DMS114 treated with DMSO at 0.1 percent for 48 hours (cell line): ENCODE measurements at regions not wholly inside any gene's neighbourhood (a gene's known extent, or its start where the extent isn't known, plus 50 kb on each side); places are given as distances from the start of the nearest gene placed in this dataset.

Source experiments
- DNase-seq: peaks from one replicate; lab custom pipeline; 2025; ENCODE audit not compliant: unreplicated experiment; lab: John Stamatoyannopoulos, UW

- no peak for DNase-seq
Measured at GRCh38 chr4:3818371-3818770, 52.2 kb downstream of the ADRA2C start.

- no peak for DNase-seq
Measured at GRCh38 chr4:3819210-3819919, 53.2 kb downstream of the ADRA2C start.

DNA sequence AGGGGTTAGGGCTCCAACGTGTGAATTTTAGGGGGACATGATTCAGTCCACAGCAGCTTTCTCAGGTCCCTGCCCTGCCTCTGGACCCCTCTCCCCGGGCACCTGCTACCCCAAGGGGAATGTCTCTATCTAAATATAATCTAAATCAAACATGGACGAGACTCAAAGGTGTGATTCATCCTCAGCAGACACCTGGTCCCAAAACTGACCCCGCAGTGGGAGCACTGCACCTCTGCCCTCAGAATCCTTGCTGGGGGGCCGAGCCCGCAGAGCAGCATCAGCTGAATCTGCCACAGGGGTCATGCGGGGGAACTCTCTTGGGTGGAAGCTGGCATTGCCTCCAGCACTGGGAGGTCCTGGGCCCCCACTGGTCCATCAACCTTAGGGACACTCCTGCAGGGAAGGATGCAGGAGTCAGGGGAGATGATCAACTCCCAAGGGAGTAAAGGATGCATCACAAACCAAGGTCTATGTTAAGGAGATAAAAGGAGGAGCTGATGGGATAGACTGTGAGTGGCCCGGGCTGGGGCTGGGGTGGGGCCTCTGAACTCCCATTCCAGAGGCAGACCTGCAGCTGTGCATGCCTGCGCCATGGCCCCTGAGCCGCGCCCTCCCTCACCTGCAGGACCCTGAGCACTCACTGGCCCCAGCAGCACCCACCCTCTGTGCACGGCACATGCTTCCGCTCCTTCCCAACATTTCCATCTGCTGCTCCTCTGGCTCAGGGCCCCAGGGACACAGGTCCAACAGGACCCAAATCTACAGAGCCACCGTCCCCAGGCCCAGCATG, 54.0 kb downstream of the ADRA2C start:
- no peak for DNase-seq

DNA sequence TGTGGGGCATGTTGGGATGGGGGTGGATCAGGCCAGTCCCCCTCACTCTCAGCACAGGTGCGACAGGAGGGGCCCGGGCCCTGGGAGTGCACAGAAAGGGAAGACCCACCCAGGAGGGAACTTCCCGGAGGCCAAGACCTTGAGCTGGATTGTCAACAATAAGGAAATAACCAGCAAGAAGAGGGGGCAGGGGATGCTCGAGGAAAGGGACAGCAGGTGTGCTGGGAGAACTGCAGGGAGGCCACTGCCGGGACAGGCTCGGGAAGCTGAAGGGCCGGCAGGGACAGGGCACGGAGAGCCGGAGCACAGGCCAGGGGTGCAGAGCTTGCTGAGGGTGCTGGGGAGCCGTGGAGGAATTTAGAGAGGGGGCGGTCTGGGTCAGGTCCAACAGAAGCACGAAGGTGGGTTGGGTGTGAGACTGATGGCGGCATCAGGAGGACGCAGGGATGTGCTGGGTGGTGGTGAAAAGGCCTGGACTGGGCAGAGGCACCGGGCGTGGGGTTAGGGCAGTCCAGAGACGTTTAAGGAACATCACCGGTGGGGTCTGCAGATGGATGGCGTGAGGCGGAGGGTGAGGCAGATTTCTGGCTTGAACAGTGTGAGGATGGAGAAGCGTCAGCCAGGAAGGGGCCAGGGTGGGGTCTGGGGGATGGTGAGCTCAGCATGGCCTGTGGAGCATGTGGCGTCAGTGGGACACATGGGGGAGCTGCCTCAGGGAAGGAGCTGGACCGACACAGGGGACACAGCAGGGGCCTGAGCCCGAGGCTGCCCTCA, 54.8 kb downstream of the ADRA2C start:
- DNase-seq, result no peak

- no peak for DNase-seq
Measured at GRCh38 chr4:3821580-3822229, 55.5 kb downstream of the ADRA2C start.

DNA sequence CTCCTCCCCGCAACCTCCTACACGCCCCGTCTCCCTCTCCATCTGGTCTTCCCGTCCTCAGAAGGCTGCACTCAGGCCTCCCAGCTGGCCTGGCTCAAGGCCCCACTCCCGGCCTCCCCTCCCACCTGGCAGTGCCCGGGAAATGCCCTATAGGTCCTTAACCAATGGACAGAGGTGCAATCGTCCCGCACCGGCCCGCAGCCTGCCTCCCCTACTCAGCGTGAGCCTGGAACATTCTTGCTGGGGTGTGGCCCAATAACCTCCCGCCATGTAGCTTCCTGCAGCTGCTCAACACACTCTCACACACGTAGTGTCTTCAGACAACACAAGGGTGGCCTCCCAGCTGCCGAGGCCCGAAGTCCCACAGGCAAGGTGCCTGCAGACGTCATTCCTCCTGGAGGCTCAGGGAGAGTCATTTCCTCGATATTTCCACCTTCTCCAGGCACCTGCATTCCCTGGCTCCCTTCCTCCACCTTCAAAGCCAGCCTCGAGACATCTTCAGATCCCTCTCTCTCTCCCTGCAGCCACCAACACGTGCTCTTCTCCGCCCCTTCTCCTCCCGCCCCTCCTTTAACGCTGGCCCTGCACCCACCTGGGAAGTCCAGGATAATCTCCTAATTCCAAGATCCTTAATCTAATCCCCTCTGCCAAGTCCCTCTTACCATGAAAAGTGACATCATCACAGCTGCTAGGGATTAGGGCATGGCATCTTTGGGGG, 56.2 kb downstream of the ADRA2C start:
- no peak for DNase-seq

- DNase-seq, result no peak
Measured at GRCh38 chr4:3823496-3824341, 57.5 kb downstream of the ADRA2C start.

DNA sequence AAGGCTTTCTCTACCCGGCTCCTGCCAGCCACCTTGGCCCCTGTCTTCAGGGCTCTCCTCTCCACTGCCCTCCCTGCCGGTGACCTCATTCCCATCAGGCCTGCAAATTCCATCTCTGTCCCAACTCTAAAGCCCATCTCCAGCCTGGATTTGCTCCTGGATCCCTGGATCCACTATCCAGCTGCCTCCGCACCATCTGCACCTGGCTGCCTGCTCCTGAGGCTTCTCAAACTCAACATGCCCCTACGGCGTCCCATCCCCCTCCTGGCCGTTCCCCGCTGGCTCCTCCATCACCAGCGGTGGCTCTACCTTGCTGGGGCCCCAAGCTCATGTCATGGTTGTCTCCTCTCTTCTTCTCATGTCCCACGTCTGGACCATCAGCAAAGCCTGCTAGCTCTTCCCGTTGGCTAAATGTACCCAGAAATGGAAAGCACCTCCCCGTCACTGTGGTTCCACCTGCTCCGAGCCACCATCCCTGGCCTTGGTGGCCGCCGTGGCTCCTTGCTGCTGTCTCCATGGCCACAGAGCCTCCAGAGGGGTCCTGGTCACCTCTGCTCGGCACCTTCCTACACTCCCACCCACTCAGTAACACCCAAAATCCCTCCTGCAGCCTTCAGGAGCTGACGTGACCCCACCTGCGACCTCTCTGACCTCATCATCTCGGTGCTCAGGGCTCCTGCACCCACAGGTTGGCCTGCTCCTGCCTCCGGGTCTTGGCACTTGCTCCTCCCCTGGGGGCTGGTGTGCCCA, 58.5 kb downstream of the ADRA2C start:
- DNase-seq, result no peak

DNA sequence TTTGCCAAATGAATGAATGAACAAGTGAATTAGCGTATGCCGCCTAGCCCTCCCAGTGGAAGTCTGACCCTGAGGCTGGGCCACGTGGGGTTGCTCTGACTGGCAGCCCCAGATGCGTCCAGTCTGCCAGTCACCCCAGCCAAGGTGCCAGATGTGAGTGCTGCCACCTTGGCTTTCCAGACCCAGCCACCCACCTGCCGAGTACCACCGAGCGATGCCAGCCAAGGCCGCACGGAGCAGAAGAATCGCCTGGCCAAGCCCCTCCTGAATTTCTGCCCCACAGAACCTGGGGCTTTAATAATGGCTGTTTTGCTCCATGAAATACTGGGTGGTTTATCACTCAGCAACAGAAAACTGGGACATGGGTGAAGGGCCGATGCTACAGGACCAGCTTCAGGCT, 59.3 kb downstream of the ADRA2C start:
- DNase-seq, result no peak

- DNase-seq, result no peak
Measured at GRCh38 chr4:3826247-3827172, 60.3 kb downstream of the ADRA2C start.

DNA sequence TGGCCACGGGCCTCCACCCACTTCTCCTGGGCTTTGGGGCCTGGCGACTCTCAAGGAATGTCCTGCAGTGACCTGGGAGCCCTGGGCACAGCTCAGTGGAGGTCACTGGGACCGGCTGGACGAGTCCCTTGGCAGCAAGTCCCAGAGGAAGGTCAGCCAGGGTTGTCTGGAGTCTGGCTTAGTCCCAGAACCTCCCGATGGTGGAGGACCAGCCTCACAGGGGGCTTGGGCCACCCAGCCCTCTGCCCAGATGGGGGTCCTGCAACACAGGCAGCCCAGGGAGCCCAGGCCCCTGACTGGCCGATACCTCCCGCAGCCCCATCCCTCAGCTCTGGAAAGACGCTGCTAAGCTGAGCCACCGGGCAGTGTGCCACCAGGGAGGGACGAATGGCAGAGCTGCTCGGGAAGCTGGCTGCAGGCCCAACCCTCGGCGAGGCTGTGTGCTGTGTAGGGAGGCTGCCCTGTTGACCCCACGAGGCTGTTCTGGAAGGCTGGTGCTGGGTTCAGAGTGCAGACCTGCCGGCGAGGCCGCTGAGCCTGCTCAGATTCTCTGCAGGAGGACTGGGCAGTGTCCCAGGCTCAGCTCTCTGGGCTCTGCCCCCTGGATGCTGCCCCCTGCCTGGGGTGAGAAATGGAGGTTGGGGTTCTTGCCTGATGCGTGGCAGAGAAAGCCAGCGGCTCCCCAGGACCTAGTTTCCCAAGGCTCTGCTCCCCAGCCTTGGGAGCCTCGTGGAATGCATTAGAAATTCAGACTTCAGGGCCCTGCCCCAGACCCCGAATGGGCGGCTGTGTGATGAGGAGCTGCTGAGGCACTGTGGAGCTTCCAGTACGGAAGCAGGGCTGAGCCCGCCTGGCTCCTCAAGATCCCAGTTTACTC, 61.7 kb downstream of the ADRA2C start:
- DNase-seq, result no peak

GRCh38 chr4:3828546-3828945, 62.4 kb downstream of the ADRA2C start:
- no peak for DNase-seq

- no peak for DNase-seq
Measured at GRCh38 chr4:3829211-3829955, 63.2 kb downstream of the ADRA2C start.

- DNase-seq, result no peak
Measured at GRCh38 chr4:3829956-3830773, 64.0 kb downstream of the ADRA2C start.

GRCh38 chr4:3830774-3831528, 64.8 kb downstream of the ADRA2C start:
- DNase-seq, result no peak
